ENCODE measurements at regions not wholly inside any gene's neighbourhood (a gene's known extent, or its start where the extent isn't known, plus 50 kb on each side); places are given as distances from the start of the nearest gene placed in this dataset.

DNA sequence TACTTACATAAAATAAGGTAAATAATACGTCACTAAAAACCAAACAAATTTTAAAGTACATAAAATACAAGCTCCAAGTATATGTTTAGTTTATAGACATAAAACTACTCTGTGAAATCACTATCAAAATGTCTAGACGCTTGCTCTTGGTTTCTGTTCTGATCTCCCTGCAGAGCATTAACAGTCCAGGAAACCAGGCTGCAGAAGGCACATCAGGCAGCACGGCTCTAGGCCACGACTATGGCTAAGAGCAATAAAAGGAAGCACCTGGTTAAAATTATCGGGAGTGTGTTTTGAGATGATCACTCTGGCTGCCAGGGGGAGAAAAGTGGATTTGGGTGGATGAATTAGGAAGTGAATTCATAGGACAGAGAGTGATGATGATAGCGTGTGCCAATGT is 196.0 kb upstream of the SPHKAP start:
- Mint-ChIP-seq H3K4me3 (ENCODE audit: unreplicated experiment) (no peak overlapping the region), H3K36me3 (ENCODE audit: unreplicated experiment) (no peaks in the 10 kb centered on the region), H3K9me3 (ENCODE audit: unreplicated experiment) (peaks cover 22% of the 10 kb centered on the region), H3K27me3 (ENCODE audit: unreplicated experiment) (no peaks in the 10 kb centered on the region), H3K4me1 (ENCODE audit: unreplicated experiment) (no peaks in the 10 kb centered on the region), H3K27ac (ENCODE audit: unreplicated experiment) (no peak overlapping the region)
- TF ChIP-seq, protein P1, sequence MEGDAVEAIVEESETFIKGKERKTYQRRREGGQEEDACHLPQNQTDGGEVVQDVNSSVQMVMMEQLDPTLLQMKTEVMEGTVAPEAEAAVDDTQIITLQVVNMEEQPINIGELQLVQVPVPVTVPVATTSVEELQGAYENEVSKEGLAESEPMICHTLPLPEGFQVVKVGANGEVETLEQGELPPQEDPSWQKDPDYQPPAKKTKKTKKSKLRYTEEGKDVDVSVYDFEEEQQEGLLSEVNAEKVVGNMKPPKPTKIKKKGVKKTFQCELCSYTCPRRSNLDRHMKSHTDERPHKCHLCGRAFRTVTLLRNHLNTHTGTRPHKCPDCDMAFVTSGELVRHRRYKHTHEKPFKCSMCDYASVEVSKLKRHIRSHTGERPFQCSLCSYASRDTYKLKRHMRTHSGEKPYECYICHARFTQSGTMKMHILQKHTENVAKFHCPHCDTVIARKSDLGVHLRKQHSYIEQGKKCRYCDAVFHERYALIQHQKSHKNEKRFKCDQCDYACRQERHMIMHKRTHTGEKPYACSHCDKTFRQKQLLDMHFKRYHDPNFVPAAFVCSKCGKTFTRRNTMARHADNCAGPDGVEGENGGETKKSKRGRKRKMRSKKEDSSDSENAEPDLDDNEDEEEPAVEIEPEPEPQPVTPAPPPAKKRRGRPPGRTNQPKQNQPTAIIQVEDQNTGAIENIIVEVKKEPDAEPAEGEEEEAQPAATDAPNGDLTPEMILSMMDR (IDR thresholded peaks at IDR 0.05): no peak
- DNase-seq (ENCODE audit: extremely low spot score, unreplicated experiment): no peak

DNA sequence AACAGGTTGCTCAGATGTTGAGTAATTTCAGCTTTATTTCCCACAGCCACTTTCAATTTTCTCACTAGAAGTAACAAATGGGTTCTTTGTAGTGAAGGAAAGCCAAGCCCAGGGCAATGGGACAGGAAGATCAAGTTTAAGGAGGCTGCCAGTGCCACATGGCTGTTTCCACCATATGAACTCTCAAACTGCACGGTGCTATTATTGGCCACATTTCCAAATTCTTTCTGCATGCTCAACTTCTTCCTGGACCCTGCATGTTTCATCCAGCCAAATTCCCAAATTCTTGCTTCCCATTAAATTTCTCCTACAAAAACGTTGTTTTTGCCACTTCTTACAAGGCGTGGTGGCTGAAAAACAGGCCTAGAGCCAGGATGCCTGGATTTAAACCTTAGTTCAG is 193.3 kb upstream of the SPHKAP start:
- H3K9me3 Mint-ChIP-seq (ENCODE audit: unreplicated experiment): peaks cover 39% of the 10 kb centered on the region
- TF ChIP-seq, protein P1 (IDR thresholded peaks at IDR 0.05): no peak
- H3K4me3 Mint-ChIP-seq (ENCODE audit: unreplicated experiment): no peak overlapping the region
- no peaks in the 10 kb centered on the region for H3K27me3 Mint-ChIP-seq (ENCODE audit: unreplicated experiment)
- no peaks in the 10 kb centered on the region for H3K36me3 Mint-ChIP-seq (ENCODE audit: unreplicated experiment)
- no peak for DNase-seq (ENCODE audit: extremely low spot score, unreplicated experiment)
- no peaks in the 10 kb centered on the region for H3K4me1 Mint-ChIP-seq (ENCODE audit: unreplicated experiment)
- no peak overlapping the region for H3K27ac Mint-ChIP-seq (ENCODE audit: unreplicated experiment)

DNA sequence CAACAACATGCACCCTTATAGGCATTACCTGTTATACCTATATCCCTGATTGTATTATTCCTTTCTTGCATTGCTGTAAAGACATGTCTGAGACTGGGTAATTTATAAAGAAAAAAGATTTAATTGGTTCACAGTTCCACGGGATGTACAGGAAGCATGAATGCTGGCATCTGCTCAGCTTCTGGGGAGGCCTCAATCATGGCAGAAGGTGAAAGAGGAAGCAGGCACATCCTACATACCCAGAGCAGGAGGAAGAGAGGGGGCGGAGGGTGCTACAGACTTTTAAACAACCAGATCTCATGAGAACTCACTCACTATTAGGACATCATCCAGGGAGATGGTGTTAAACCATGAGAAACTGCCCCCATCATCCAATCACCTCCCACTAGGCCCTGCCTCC is 191.7 kb upstream of the SPHKAP start:
- H3K9me3 Mint-ChIP-seq (ENCODE audit: unreplicated experiment): peaks cover 44% of the 10 kb centered on the region
- no peak overlapping the region for H3K27ac Mint-ChIP-seq (ENCODE audit: unreplicated experiment)
- no peak overlapping the region for H3K4me3 Mint-ChIP-seq (ENCODE audit: unreplicated experiment)
- no peak for DNase-seq (ENCODE audit: extremely low spot score, unreplicated experiment)
- H3K4me1 Mint-ChIP-seq (ENCODE audit: unreplicated experiment): no peaks in the 10 kb centered on the region
- TF ChIP-seq, protein P1 (IDR thresholded peaks at IDR 0.05): no peak
- no peaks in the 10 kb centered on the region for H3K36me3 Mint-ChIP-seq (ENCODE audit: unreplicated experiment)
- no peaks in the 10 kb centered on the region for H3K27me3 Mint-ChIP-seq (ENCODE audit: unreplicated experiment)

DNA sequence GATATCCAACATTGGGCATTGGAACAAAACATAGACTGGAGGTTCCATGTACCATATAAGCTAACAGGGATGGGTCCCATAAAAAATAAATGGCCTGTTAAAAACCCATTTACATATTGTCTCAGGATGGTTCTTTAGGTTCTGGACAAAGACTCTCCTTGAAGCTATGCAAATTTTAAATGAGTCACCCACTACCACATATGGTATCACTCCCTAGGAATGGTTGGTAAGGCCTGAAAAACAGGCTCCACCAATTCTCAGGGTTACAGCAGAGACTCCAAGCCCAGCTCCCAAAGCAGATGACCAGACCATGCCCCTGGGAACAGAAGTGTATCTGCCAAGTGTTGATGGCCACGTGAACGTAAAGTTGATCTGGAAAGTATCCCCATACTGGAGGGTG is 190.7 kb upstream of the SPHKAP start:
- peaks cover 42% of the 10 kb centered on the region for H3K9me3 Mint-ChIP-seq (ENCODE audit: unreplicated experiment)
- no peak overlapping the region for H3K4me3 Mint-ChIP-seq (ENCODE audit: unreplicated experiment)

DNA sequence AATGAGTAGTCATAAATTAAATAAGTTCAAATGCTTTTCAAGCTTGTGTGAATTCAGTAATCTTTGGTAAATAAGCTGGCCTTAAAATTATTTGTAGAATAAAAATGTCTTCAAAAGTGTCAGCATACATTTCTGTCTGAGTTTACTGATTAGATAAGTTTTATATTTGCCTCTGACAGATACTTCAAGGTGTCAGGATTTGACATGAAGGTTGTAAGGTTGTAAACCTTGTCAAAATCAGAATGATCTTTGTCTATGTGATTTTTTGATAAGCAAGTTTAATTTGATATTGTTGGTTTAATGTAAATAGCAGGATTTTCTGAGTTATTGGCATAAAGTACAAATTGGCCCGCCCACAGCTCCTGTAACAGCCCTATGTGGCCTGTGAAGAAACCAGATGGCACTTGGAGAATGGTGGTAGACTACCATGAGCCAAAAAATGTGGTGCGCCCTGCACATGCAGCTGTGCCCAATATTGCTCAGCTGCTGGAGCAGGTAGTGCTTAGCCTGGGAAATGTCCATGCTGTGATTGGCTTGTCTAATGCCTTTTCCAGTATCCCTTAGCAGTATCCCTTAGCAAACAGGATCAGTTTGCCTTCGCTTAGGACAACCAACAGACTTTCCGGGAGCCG is 188.0 kb upstream of the SPHKAP start:
- Mint-ChIP-seq H3K27ac (ENCODE audit: unreplicated experiment) (no peak overlapping the region), H3K27me3 (ENCODE audit: unreplicated experiment) (no peaks in the 10 kb centered on the region), H3K4me3 (ENCODE audit: unreplicated experiment) (no peak overlapping the region), H3K36me3 (ENCODE audit: unreplicated experiment) (no peaks in the 10 kb centered on the region), H3K9me3 (ENCODE audit: unreplicated experiment) (peaks cover 33% of the 10 kb centered on the region), H3K4me1 (ENCODE audit: unreplicated experiment) (no peaks in the 10 kb centered on the region)
- DNase-seq (ENCODE audit: extremely low spot score, unreplicated experiment): no peak
- TF ChIP-seq, protein P1 (IDR thresholded peaks at IDR 0.05): no peak

More for the DNA sequence above, 190.7 kb upstream of the SPHKAP start:
- no peaks in the 10 kb centered on the region for H3K36me3 Mint-ChIP-seq (ENCODE audit: unreplicated experiment)
- TF ChIP-seq, protein P1 (IDR thresholded peaks at IDR 0.05): no peak
- no peaks in the 10 kb centered on the region for H3K4me1 Mint-ChIP-seq (ENCODE audit: unreplicated experiment)
- H3K27me3 Mint-ChIP-seq (ENCODE audit: unreplicated experiment): no peaks in the 10 kb centered on the region
- DNase-seq (ENCODE audit: extremely low spot score, unreplicated experiment): no peak
- H3K27ac Mint-ChIP-seq (ENCODE audit: unreplicated experiment): no peak overlapping the region

Data from osteocyte (in vitro differentiated cells).